Glomerular visceral epithelial cell (primary cell): ENCODE measurements at regions not wholly inside any gene's neighbourhood (a gene's known extent, or its start where the extent isn't known, plus 50 kb on each side); places are given as distances from the start of the nearest gene placed in this dataset.
"Not testable (repeated sequence)": the region's sequence is repeated elsewhere in the genome, so short reads cannot be mapped to it uniquely, and the experiment has no call there.

Experiments used
- DNase-seq: peaks from one replicate; pipeline ENCODE4 v3.0.0-alpha.2; 2016; ENCODE audit errors: extremely low spot score

DNA sequence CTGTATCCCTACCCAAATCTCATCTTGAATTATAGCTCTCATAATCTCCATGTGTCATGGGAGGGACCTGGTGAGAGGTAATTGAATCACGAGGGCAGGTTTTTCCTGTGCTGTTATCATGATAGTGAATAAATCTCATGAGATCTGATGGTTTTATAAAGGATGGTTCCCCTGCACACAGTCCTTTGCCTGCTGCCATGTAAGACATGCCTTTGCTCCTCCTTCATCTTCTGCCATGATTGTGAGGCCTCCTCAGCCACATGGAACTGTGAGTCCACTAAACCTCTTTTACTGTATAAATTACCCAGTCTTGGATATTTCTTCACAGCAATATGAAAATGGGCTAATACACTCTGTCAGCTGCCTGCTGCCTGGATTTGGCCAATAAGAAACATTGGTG, 133.8 kb upstream of the POU3F1 start:
- not testable (repeated sequence) for DNase-seq

DNA sequence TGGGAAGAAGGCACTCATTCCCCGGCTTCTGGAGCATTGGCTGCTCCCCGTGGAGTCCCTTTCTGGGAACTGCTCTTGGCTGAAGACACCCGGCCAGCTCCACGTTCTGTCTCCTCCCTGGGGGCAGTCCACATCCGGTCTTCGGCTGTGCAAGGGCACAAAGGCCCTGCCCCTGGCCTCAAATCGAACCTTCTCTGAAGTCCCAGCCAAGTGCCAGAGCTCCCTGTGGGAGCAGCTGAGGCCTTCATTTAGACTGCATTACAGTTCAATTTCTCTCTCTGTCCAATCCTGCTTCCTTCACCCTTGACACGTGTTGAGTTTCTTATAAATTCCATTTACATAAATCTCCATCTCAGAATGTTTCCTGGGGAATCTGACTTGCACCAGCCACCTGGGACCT, 132.9 kb upstream of the POU3F1 start:
- no peak for DNase-seq

GRCh38 chr1:38178216-38178615, 131.6 kb upstream of the POU3F1 start:
- no peak for DNase-seq

DNA sequence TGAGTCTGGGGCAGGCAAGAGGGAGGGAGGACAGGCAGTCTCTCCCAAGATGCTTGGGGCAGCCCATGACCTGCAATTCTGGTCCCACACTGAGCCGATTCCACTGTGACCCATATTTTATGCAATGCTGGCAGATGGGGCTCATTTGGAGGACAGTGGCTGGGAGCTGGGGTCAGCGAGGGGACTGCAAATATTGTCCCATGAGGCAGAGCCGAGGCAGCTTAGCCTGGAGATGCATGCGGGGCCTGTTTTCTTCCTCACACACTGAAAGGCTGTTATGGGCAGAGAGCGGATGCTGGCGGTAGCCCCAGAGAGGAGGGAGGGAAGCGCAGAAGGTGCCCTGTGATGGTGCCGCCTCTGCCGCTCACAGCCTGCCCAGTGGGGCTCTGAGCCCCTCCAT, 128.5 kb upstream of the POU3F1 start:
- DNase-seq: no peak

GRCh38 chr1:38173848-38174247, 127.3 kb upstream of the POU3F1 start:
- no peak for DNase-seq

- DNase-seq: peak; percentile 67
Measured at GRCh38 chr1:38173157-38173831, 126.7 kb upstream of the POU3F1 start.

DNA sequence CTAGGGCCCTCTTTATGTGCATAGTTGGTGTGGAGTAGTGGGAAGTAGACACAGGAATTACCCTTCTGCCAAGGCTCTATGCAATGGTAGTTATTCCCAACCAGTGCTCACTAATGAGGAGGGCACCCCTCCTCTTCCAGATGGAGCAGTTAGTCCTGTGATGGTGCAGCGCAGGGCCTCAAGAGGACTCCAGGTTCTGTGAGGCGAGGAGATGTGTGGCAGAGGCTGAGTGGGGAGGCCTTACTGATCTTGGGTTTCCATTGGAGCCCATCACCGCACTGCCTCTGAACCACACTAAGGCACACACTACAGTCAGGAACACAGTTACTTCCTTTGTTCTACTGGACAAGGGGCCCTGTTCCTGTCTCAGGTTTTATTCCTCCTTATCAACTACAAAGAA, 122.5 kb upstream of the POU3F1 start:
- DNase-seq: no peak

DNA sequence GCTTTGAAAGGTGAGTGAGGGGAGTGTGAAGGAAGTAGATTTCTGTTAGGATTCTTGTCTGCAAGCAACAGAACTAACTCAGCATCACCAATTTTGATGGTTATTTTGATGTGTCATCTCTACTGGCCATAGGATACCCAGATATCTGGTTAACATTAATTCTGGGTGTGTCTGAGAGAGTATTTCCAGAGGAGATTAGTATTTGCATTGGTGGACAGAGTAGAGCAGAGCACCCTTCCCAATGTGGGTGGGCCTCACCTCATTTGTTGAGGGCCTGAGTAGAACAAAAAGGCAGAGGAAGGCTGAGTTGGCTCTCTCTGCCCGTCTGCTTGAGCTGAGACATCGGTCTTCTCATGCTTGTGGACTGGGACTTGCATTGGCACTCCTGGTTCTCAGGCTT, 121.8 kb upstream of the POU3F1 start:
- no peak for DNase-seq

GRCh38 chr1:38166461-38166860, 119.9 kb upstream of the POU3F1 start:
- no peak for DNase-seq

DNA sequence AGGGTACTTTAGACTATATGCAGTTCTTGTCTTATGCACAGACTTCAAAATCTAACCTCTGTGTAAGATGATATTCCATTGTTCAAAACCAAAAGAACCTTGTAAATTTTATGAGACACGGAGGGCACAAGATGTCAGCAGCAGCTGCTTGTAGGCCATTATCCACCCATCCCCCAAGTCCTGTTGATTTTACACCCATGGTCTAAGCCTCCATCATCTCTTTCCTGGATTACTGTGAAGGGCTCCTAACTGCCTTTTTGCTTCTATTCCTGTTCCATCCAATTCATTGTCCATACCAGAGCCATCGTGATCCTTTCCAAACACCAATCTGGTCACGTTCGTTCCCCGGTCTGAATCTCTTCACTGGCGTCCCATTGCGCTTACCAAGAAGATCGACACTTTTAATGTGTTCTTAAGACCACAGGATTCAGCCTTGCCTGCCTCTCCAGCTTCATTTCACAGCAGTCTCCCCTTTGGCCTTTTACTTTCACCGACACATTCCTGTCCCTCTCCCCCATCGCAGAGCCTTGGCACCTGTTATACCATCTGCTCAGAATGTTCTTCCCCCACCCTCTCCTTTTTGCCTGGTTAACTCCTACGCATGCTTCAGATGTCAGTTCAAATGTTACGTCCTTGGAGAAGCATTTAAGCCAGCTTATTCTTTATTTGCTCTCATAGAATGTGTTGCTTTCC, 107.3 kb upstream of the POU3F1 start:
- DNase-seq: no peak

- no peak for DNase-seq
Measured at GRCh38 chr1:38153066-38153777, 106.6 kb upstream of the POU3F1 start.

DNA sequence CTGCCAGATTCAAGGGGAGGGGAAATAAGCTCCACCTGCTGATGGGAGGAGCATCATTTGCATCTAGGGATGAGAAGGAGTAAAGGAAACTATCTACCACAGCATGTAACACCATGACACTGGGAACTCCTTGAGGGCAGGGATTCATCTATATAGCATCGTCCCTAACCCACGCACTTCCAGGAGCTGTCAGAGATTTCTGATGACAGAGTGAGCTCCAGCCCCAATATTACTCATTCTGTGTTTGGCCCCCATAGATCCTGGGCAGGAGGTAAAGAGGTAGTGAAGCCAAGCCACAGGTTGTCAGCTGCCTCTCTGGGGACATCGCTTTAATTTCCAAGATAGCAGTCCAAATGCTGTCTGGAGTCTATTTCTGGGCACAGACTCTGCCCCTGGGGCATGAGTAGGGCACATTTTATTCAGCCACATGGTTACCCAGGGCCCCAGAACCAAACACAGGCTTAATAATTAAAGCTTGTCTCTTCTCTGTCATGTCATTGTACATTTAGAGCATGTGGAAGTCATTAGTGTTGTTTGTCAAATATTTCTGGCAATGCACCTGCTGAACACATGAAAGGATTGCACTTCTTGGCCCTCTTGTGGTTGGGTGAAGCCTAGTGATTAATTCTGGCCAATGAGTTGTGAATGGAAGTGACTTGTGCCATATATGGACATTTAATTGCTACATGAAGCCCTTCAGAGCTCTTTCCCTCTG, 105.9 kb upstream of the POU3F1 start:
- DNase-seq: no peak

GRCh38 chr1:38151399-38151798, 104.8 kb upstream of the POU3F1 start:
- no peak for DNase-seq

GRCh38 chr1:38146079-38146478, 99.5 kb upstream of the POU3F1 start:
- not testable (repeated sequence) for DNase-seq

DNA sequence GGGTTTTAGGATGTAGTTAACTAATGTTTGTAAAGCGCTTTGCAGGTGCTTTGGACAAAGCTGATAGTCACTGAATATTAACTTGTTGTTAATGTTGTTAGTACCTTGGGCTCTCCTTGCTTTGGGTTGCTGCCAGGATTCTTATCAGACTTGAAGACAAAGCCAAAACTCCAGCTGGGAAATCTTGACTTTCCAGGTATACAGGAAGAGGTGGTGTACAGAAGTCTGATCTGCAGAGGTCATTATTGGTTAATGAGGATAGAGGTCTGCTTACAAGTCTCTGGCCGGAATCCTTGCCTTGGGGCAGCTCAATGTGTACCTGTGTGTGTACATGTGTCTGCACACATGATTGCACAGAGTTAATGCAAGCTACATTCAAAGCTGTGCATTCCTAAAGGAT, 96.0 kb upstream of the POU3F1 start:
- no peak for DNase-seq

DNA sequence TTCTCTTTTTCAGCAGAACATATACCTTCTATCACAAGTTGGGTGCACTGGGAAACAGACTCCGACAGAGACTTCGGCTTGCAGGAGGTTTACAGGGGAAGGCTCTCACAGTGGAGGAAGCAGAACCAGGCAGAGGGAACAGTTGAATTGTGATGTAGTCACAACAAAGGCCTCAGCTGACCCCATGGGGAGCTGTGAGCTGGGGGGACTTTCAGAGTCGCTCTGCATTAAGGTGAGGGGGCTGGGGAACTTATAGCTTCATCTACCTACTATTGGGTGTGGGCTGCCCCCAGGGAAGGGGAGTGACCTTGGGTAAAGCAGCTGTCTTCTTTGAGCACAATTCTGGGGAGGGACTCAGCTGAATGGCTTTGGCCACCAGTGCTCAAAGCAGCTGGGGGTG, 94.9 kb upstream of the POU3F1 start:
- DNase-seq: no peak

GRCh38 chr1:38139738-38140487, 93.3 kb upstream of the POU3F1 start:
- peak; percentile 12 for DNase-seq

GRCh38 chr1:38138498-38139233, 92.1 kb upstream of the POU3F1 start:
- peak; percentile 100 for DNase-seq

DNA sequence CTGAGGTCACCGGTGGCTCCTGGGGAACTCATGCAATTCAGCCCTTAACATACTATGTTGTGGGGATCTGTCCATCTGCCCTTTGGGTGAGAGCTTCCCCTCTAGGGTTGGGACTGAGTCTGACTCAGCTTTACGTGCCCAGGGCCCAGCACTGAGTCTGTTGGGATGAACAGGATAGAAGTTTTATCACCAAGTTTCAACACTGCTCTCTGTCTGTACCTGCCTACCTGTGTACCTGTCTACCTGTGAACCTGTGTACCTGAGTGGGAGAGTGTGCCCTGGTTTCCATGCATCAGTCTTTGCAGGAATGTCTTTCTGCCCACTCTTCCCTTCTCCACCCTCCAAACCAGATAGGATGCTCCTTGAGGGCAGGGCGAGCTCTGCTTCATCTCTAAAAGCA, 90.6 kb upstream of the POU3F1 start:
- no peak for DNase-seq

- DNase-seq: no peak
Measured at GRCh38 chr1:38135625-38136414, 89.2 kb upstream of the POU3F1 start.
